COLO829 (cell line): ENCODE measurements at regions not wholly inside any gene's neighbourhood (a gene's known extent, or its start where the extent isn't known, plus 50 kb on each side); places are given as distances from the start of the nearest gene placed in this dataset.
"Not testable (repeated sequence)": the region's sequence is repeated elsewhere in the genome, so short reads cannot be mapped to it uniquely, and the experiment has no call there.

Source experiments
- DNase-seq: peaks from one replicate; pipeline ENCODE4 v3.0.0; 2012; ENCODE audit warnings: low spot score

GRCh38 chr4:167831855-167832254 is 260.5 kb upstream of the ANXA10 start:
- no peak for DNase-seq

- no peak for DNase-seq
Observed at GRCh38 chr4:167838686-167839085, 253.7 kb upstream of the ANXA10 start.

GRCh38 chr4:167842487-167842886 is 249.8 kb upstream of the ANXA10 start:
- no peak for DNase-seq

- DNase-seq: no peak
Observed at GRCh38 chr4:167854881-167855280, 237.5 kb upstream of the ANXA10 start.

- not testable (repeated sequence) for DNase-seq
Observed at GRCh38 chr4:167858127-167858526, 234.2 kb upstream of the ANXA10 start.

GRCh38 chr4:167867191-167867590 is 225.1 kb upstream of the ANXA10 start:
- no peak for DNase-seq

GRCh38 chr4:167868163-167868562 is 224.2 kb upstream of the ANXA10 start:
- DNase-seq: no peak

GRCh38 chr4:167873496-167873895 is 218.8 kb upstream of the ANXA10 start:
- DNase-seq: no peak

GRCh38 chr4:167876091-167876490 is 216.2 kb upstream of the ANXA10 start:
- not testable (repeated sequence) for DNase-seq

- not testable (repeated sequence) for DNase-seq
Observed at GRCh38 chr4:167877826-167878225, 214.5 kb upstream of the ANXA10 start.

GRCh38 chr4:167883266-167883665 is 209.1 kb upstream of the ANXA10 start:
- DNase-seq: no peak

- no peak for DNase-seq
Observed at GRCh38 chr4:167885071-167885470, 207.3 kb upstream of the ANXA10 start.

GRCh38 chr4:167885872-167886271 is 206.5 kb upstream of the ANXA10 start:
- DNase-seq: no peak

- no peak for DNase-seq
Observed at GRCh38 chr4:167887726-167888125, 204.6 kb upstream of the ANXA10 start.

GRCh38 chr4:167890226-167890625 is 202.1 kb upstream of the ANXA10 start:
- no peak for DNase-seq

- no peak for DNase-seq
Observed at GRCh38 chr4:167893531-167893930, 198.8 kb upstream of the ANXA10 start.

GRCh38 chr4:167896260-167896659 is 196.1 kb upstream of the ANXA10 start:
- not testable (repeated sequence) for DNase-seq

- no peak for DNase-seq
Observed at GRCh38 chr4:167897116-167897515, 195.2 kb upstream of the ANXA10 start.

- no peak for DNase-seq
Observed at GRCh38 chr4:167903291-167903721, 189.0 kb upstream of the ANXA10 start.

- no peak for DNase-seq
Observed at GRCh38 chr4:167906851-167907250, 185.5 kb upstream of the ANXA10 start.

GRCh38 chr4:167908816-167909215 is 183.5 kb upstream of the ANXA10 start:
- no peak for DNase-seq

GRCh38 chr4:167912535-167912934 is 179.8 kb upstream of the ANXA10 start:
- DNase-seq: not testable (repeated sequence)

GRCh38 chr4:167918077-167918476 is 174.3 kb upstream of the ANXA10 start:
- DNase-seq: no peak

GRCh38 chr4:167930166-167930565 is 162.2 kb upstream of the ANXA10 start:
- no peak for DNase-seq

GRCh38 chr4:167934216-167934615 is 158.1 kb upstream of the ANXA10 start:
- no peak for DNase-seq
